Epithelial cell of esophagus (primary cell): ENCODE measurements at regions not wholly inside any gene's neighbourhood (a gene's known extent, or its start where the extent isn't known, plus 50 kb on each side); places are given as distances from the start of the nearest gene placed in this dataset.

Experiments used
- DNase-seq: peaks from one replicate; pipeline ENCODE4 v3.0.0; 2010; ENCODE audit warnings: low read depth
- H3K4me3 ChIP-seq: 2 replicates; pipeline ENCODE4 v1.5.1; 2011; ENCODE audit warnings: mild to moderate bottlenecking, low read length, control low read depth
- TF ChIP-seq, protein P1 (sequence below): IDR thresholded peaks from 2 replicates; pipeline ENCODE4 v1.5.1; 2011; ENCODE audit warnings: low read depth, mild to moderate bottlenecking, low read length, control low read depth, inconsistent platforms; ENCODE audit not compliant: insufficient read depth; ENCODE audit errors: missing control alignments

- H3K4me3 ChIP-seq = no peak overlapping the region
- TF ChIP-seq, protein P1, sequence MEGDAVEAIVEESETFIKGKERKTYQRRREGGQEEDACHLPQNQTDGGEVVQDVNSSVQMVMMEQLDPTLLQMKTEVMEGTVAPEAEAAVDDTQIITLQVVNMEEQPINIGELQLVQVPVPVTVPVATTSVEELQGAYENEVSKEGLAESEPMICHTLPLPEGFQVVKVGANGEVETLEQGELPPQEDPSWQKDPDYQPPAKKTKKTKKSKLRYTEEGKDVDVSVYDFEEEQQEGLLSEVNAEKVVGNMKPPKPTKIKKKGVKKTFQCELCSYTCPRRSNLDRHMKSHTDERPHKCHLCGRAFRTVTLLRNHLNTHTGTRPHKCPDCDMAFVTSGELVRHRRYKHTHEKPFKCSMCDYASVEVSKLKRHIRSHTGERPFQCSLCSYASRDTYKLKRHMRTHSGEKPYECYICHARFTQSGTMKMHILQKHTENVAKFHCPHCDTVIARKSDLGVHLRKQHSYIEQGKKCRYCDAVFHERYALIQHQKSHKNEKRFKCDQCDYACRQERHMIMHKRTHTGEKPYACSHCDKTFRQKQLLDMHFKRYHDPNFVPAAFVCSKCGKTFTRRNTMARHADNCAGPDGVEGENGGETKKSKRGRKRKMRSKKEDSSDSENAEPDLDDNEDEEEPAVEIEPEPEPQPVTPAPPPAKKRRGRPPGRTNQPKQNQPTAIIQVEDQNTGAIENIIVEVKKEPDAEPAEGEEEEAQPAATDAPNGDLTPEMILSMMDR = no peak
- no peak for DNase-seq
Measured at GRCh38 chr9:16357828-16358227, 512.6 kb downstream of the BNC2 start.

DNA sequence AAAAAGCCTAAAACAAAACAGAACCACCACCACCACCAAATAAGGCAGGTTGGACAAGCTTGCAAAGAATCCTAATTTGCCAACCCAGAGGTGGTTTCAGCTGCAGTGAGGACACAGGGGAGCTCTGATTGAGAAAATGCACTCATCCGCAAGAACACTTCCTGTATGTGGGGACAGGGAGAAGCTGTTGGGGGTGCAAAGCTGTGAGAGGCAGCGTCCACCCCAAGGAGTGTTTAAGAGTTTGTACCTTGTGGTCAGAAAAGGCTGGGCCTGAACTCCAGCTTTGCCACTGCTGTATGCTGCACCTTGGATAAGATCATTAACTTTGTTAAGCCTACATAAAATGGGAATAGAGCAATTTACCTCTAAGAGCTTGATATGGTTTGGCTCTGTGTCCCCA, 511.7 kb downstream of the BNC2 start:
- DNase-seq = no peak
- TF ChIP-seq, protein P1 = no peak
- H3K4me3 ChIP-seq = no peak overlapping the region
